HG03575 (cell line): ENCODE measurements at regions not wholly inside any gene's neighbourhood (a gene's known extent, or its start where the extent isn't known, plus 50 kb on each side); places are given as distances from the start of the nearest gene placed in this dataset.

ENCODE experiments used
- ATAC-seq: cut with Tn5 transposase; IDR thresholded peaks from one replicate; pipeline ENCODE4 v1.9.1; 2021; ENCODE audit not compliant: unreplicated experiment, insufficient number of reproducible peaks, low FRiP score; ENCODE audit errors: extremely low read depth

DNA sequence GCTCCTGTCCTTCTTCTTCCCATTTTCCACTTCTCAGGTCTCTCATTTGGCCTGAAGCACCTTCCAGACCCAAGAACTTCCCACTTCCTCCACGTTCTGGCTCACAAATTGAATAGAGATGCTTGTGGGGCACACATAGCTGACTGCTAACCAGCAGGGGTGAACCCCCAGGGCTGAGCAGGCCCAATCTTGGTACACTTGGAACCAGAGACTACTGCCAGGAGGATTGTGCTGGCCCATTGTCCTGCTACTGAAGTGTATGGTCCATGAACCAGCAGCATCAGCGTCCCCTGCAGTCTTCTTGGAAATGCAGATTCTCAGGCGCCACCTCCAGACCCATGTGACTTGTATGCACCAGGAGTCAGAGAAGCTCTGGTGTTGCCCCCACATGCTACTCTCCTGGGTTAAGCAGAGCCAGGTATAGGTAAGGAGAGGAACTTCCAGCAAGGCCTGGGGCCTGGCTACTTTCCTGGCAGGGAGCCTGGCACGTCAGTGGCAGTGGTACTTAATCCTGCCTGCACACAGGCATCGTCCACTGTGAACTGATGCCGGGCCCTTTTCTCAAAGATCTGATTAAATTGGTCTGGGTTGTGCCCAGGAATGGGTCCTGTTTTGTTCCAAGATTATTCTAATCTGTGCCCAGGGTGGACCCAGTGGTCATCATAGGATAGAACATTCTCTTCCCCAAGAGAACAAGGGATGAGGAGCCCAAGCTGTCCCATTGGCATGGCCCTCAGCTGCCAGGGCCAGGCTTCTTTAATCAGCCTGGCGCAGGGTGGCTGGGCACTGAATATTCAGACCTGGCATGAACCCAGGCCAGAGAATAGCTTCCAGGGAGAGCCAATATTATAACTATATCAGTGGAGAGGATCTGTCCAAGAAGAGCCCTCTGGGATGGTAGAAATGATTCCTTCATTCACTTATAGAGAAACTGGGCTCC is 248.7 kb downstream of the SOX11 start:
- ATAC-seq = no peak

DNA sequence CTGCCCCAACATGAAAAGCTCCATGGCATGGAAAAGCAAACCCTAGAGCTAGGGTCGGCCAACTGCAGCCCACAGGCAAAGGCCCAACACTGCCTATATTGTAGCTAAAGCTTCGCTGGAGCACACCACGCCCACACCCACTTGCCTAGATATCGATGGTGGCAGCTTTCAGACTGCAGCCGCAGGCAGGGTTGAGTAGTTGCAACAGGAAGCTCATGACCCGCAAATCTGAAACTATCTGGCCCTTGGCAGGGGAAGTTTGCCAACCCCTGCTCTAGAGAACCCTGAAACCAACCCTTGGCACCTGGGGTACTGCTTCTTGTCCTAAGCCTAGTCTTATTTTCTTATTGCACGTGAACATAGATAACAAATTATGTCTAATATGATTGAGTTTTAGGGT is 250.0 kb downstream of the SOX11 start:
- ATAC-seq = no peak

- ATAC-seq = no peak
Observed at GRCh38 chr2:5945742-5946141, 253.6 kb downstream of the SOX11 start.

DNA sequence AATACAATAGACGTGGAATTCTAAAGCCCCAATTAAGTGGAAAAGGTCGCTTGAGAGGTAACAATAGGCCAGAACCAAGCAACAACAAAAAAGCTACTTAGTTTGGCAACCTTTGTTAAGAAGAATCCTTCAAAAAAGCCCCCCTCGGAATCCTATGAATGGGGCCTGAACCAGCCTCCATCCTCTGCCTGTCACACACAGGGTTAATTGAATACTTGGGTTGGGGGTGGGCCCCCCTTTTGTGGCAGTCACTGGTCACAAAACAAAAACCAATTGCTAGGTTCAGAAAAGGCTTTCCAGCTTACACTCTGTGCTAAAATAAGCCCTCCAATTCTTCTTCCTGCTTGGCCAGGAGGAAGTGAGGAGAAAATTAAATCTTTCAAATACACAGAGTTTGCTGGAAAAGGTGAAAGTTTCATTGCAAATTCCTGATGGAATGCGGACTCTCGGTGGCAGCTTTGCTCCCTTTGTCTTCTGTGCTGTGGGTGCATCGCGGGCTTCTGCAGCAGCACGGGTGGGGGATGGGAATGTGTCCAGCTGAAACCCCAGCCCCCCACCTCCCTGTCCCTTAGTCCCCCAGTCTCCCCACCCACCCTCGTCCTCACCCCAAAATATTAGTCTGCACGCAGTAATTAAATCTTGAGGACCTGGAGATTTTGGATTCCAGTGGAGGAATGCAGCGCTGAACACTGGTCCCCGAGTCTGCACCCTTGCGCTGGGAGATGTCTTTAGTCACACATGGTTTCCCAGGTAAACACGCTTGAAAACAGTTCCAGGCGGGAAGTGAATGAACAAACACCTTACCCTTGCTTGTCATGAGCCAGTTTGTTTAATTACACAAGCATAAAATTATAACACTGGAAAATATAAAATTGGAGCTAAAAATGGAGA is 254.3 kb downstream of the SOX11 start:
- no peak for ATAC-seq

- ATAC-seq = no peak
Observed at GRCh38 chr2:5950736-5951135, 258.6 kb downstream of the SOX11 start.

GRCh38 chr2:5951471-5951870 is 259.3 kb downstream of the SOX11 start:
- ATAC-seq = no peak

- no peak for ATAC-seq
Observed at GRCh38 chr2:5953525-5953924, 261.3 kb downstream of the SOX11 start.

- no peak for ATAC-seq
Observed at GRCh38 chr2:5954509-5954908, 262.3 kb downstream of the SOX11 start.

DNA sequence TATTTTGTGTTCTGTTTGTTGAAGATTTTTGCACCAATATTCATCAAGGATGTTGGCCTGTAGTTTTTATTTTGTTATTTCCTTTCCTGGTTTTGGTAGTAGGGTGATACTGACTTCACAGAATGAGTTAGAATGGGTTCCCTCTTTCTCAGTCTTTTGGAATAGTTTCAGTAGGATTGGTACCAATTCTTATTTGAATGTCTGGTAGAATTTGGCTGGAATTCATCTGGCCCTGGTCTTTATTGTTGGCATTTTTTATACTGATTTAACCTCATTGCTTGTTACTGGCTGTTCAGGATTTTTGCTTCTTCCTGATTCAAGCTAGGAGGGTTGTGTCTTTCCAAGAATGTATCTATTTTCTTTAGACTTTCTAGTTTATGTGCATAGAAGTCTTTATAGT is 263.7 kb downstream of the SOX11 start:
- no peak for ATAC-seq

DNA sequence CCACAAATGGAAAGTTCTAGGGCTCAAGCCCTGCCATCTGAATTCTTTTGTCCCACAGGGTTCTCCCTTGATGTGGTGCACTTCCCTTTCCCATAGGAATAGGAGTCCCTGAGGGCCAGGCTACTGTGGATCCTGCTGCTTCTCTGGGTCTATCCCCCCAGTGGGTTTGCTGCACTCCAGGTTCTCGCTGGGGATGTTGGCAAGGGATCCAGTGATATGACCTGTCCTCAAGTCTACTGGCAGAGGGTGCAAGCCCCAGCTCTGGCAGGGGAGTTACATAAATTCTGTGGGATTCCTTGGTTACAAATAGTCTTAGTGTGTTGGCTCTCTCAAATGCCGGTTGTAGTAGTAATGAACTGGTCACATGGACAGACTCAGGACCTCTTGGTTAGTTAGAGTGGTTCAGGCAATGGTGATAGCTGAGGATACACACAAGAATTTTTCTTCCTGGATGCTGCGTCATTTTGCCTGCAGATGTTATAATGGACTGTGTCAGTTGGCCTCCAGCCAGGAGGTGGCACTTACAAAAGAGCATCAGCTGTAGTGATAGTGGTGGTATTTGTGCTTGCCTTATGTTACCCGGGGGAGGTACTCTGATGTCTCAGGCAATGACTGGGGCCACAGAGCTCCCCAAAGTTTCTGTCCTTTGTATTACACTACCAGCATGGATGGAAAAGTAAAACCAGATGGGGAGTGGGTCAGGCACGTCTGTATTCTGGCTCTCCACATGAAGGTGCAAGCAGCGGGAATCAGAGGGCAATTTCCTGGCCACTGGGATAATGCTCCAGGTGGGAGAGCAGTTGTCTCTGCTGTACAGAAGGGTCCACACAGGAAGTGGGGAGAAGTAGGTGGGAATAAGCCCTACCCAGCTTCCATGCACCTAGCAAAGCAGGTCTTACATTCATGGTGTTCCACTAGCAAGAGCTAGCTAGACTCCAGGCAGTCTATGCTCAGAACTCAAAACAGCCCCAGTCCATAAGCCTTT is 267.9 kb downstream of the SOX11 start:
- ATAC-seq = no peak

DNA sequence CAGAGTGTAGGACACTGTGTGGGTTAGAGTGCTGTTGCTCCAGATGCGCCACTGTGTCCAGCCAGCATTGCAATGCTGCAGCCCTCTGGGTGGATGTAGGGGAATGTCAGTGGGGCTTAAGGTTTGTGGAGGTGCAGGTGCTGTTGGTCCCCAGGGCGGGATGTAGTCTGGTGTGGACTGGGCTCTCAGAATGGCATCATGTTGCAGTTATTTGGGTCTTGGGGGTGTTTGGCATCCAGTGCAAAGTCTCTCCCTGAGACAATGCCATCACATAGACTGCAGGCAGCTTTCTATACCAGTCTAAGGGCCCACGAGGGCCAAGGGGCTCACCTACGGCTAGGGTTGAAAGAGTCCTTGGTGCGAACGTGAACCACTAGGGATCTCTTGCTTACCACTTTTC is 275.3 kb downstream of the SOX11 start:
- ATAC-seq = no peak

GRCh38 chr2:5969303-5969702 is 277.1 kb downstream of the SOX11 start:
- ATAC-seq = no peak

- no peak for ATAC-seq
Observed at GRCh38 chr2:5970347-5970746, 278.2 kb downstream of the SOX11 start.

DNA sequence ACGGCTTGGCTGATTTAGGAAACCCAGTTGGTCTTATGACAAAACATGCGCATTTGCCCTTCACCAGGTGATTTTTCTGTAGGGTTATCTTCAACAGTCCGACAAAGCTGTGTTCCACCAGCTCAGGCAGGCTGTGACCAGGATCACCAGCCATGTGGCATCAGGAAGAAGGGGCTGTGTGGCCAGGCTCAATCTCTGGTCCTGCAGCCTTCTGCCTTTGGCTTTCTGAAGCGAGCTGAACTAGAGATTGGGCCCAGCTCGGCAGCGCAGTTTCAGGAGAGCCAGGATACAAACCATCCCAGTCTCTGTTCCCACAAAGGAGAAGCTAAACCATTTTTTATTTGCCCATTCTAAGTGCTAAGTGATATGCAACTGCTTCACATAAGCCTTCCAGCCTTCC is 282.3 kb downstream of the SOX11 start:
- no peak for ATAC-seq

- no peak for ATAC-seq
Observed at GRCh38 chr2:5975401-5975800, 283.2 kb downstream of the SOX11 start.

GRCh38 chr2:5976531-5977065 is 284.4 kb downstream of the SOX11 start:
- no peak for ATAC-seq

- ATAC-seq = no peak
Observed at GRCh38 chr2:5977477-5977876, 285.3 kb downstream of the SOX11 start.

DNA sequence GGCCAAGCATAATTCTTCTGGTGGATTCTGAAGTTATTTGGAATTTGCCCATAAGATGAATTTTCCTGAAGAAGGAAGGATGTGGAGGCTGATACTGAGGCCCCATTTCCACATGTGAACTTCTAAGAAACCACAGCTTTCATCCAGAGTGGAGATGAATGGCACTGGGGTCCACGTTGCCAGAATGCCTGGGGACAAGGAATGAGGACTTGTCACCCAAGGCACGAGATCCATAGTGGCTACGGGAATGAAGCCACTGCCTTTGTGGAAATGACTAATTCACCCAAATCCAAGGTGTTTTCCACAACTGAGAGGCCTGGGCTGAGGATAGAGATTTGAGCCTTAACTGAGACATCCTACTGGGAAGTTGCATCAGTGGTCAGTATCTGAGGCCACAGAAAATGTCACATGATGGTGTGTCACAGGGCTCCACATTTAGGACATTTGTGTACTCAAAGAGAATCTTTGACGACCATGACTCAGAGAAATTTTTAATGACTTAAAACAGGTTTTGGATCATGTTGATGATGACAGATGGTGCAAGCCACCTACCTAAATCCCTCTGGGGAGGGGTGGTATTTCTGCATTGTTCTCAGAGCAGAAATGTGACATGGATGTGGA is 286.1 kb downstream of the SOX11 start:
- no peak for ATAC-seq
